OCI-LY3 (cell line): ENCODE measurements at regions not wholly inside any gene's neighbourhood (a gene's known extent, or its start where the extent isn't known, plus 50 kb on each side); places are given as distances from the start of the nearest gene placed in this dataset.

Experiments
- H2AFZ ChIP-seq: fragments of 200-600, 300-600 bp; shearing (Covaris generic); 2 replicates; pipeline ENCODE4 v1.6.0; 2014; ENCODE audit warnings: antibody characterized with exemption, low read depth, low read length
- H3K27ac ChIP-seq: fragments of 200-600, 300-600 bp; sonication (generic); 2 replicates; pipeline ENCODE4 v1.5.1; 2014; ENCODE audit warnings: mild to moderate bottlenecking, low read length, moderate library complexity, mixed read lengths
- H3K27me3 ChIP-seq: fragments of 200-600, 300-600 bp; sonication (generic); 2 replicates; pipeline ENCODE4 v1.6.1; 2014; ENCODE audit warnings: low read depth, low read length, mixed read lengths
- H3K36me3 ChIP-seq: fragments of 200-600, 300-600 bp; sonication (generic); replicated peaks from 2 replicates; pipeline ENCODE3; 2014; ENCODE audit warnings: low read depth, low read length, mixed read lengths
- H3K4me1 ChIP-seq: fragments of 300-600, 200-600 bp; sonication (generic); 2 replicates; pipeline ENCODE4 v1.6.1; 2014; ENCODE audit warnings: low read length, mixed read lengths
- H3K4me2 ChIP-seq: fragments of 200-600, 300-600 bp; sonication (generic); 2 replicates; pipeline ENCODE4 v1.6.1; 2014; ENCODE audit warnings: low read length, mixed read lengths
- H3K4me3 ChIP-seq: fragments of 300-600, 200-600 bp; sonication (generic); 2 replicates; pipeline ENCODE4 v1.5.1; 2014; ENCODE audit warnings: antibody characterized with exemption, mild to moderate bottlenecking, low read length, moderate library complexity
- H3K79me2 ChIP-seq: fragments of 300-600, 200-600 bp; shearing (Covaris generic); 2 replicates; pipeline ENCODE4 v1.6.1; 2014; ENCODE audit warnings: mild to moderate bottlenecking, low read length, mixed read lengths
- H3K9ac ChIP-seq: fragments of 300-600, 200-600 bp; shearing (Covaris generic); 2 replicates; pipeline ENCODE4 v1.6.0; 2014; ENCODE audit warnings: mild to moderate bottlenecking, low read length, moderate library complexity
- H3K9me3 ChIP-seq: fragments of 200-600, 300-600 bp; shearing (Covaris generic); 2 replicates; pipeline ENCODE4 v1.6.1; 2014; ENCODE audit warnings: low read length, mixed read lengths; ENCODE audit not compliant: insufficient read depth
- H4K20me1 ChIP-seq: fragments of 200-600, 300-600 bp; sonication (generic); 2 replicates; pipeline ENCODE4 v1.6.1; 2016; ENCODE audit warnings: low read length, mixed read lengths; ENCODE audit not compliant: insufficient read depth
- CTCF ChIP-seq: fragments of 200-600, 300-600 bp; sonication (generic); IDR thresholded peaks from 2 replicates; pipeline ENCODE4 v1.5.1; 2014; ENCODE audit warnings: antibody characterized with exemption, low read length, low read depth
- EZH2phosphoT487 ChIP-seq: fragments of 200-600 bp; shearing (Covaris generic); IDR thresholded peaks from 2 replicates; pipeline ENCODE4 v1.6.1; 2018; ENCODE audit warnings: antibody characterized with exemption, mixed run types, low read depth

GRCh38 chr4:63831590-63832155 lies 577.6 kb downstream of the TECRL start:
- H3K79me2 ChIP-seq, result no peaks in the 10 kb centered on the region
- H3K9ac ChIP-seq, result no peak overlapping the region
- no peak overlapping the region for H2AFZ ChIP-seq
- H3K4me2 ChIP-seq, result no peak overlapping the region
- no peaks in the 10 kb centered on the region for H3K36me3 ChIP-seq
- TF ChIP-seq EZH2phosphoT487 (no peak), CTCF (no peak)
- no peaks in the 10 kb centered on the region for H3K4me1 ChIP-seq
- no peaks in the 10 kb centered on the region for H4K20me1 ChIP-seq
- H3K27me3 ChIP-seq, result no peaks in the 10 kb centered on the region
- no peaks in the 10 kb centered on the region for H3K9me3 ChIP-seq
- H3K27ac ChIP-seq, result no peak overlapping the region
- no peak overlapping the region for H3K4me3 ChIP-seq

GRCh38 chr4:63817196-63817865 lies 591.9 kb downstream of the TECRL start:
- H3K79me2 ChIP-seq, result no peaks in the 10 kb centered on the region
- H3K9me3 ChIP-seq, result no peaks in the 10 kb centered on the region
- H2AFZ ChIP-seq, result no peak overlapping the region
- H3K4me2 ChIP-seq, result no peak overlapping the region
- H3K9ac ChIP-seq, result no peak overlapping the region
- no peak overlapping the region for H3K27ac ChIP-seq
- no peaks in the 10 kb centered on the region for H3K4me1 ChIP-seq
- no peaks in the 10 kb centered on the region for H4K20me1 ChIP-seq
- H3K4me3 ChIP-seq, result no peak overlapping the region
- no peaks in the 10 kb centered on the region for H3K27me3 ChIP-seq
- H3K36me3 ChIP-seq, result no peaks in the 10 kb centered on the region
- no peak for TF ChIP-seq CTCF

GRCh38 chr4:63814171-63814964 lies 594.9 kb downstream of the TECRL start:
- Histone ChIP-seq H4K20me1 (no peaks in the 10 kb centered on the region), H3K9me3 (no peaks in the 10 kb centered on the region), H3K27ac (no peak overlapping the region), H3K79me2 (no peaks in the 10 kb centered on the region), H2AFZ (no peak overlapping the region), H3K27me3 (no peaks in the 10 kb centered on the region), H3K9ac (no peak overlapping the region), H3K4me2 (no peak overlapping the region), H3K4me3 (no peak overlapping the region), H3K4me1 (no peaks in the 10 kb centered on the region), H3K36me3 (no peaks in the 10 kb centered on the region)
- TF ChIP-seq CTCF (no peak), EZH2phosphoT487 (no peak)

- no peaks in the 10 kb centered on the region for H3K36me3 ChIP-seq
- H3K9ac ChIP-seq, result no peak overlapping the region
- no peak overlapping the region for H3K27ac ChIP-seq
- H3K79me2 ChIP-seq, result no peaks in the 10 kb centered on the region
- no peak overlapping the region for H2AFZ ChIP-seq
- no peaks in the 10 kb centered on the region for H4K20me1 ChIP-seq
- H3K9me3 ChIP-seq, result no peaks in the 10 kb centered on the region
- no peak overlapping the region for H3K4me3 ChIP-seq
- H3K27me3 ChIP-seq, result no peaks in the 10 kb centered on the region
- H3K4me1 ChIP-seq, result no peaks in the 10 kb centered on the region
- H3K4me2 ChIP-seq, result no peak overlapping the region
- TF ChIP-seq EZH2phosphoT487 (no peak), CTCF (no peak)
These were observed 610.1 kb downstream of the TECRL start for GRCh38 chr4:63799166-63799565.
